Activated CD8-positive, alpha-beta memory T cell treated with anti-CD3 and anti-CD28 coated beads for 36 hours (primary cell): ENCODE measurements at regions not wholly inside any gene's neighbourhood (a gene's known extent, or its start where the extent isn't known, plus 50 kb on each side); places are given as distances from the start of the nearest gene placed in this dataset.

Source experiments
- CTCF ChIA-PET: fragments of 350-600 bp; sonication (Branson Sonifier 250); formaldehyde crosslinking; loops from one replicate; lab custom pipeline; 2021; ENCODE audit warnings: antibody characterized with exemption; lab: Charles Lee
- POLR2A ChIA-PET: fragments of 350-600 bp; sonication (Branson Sonifier 250); formaldehyde crosslinking; loops from one replicate; lab custom pipeline; 2021; ENCODE audit warnings: antibody characterized with exemption; lab: Charles Lee

DNA sequence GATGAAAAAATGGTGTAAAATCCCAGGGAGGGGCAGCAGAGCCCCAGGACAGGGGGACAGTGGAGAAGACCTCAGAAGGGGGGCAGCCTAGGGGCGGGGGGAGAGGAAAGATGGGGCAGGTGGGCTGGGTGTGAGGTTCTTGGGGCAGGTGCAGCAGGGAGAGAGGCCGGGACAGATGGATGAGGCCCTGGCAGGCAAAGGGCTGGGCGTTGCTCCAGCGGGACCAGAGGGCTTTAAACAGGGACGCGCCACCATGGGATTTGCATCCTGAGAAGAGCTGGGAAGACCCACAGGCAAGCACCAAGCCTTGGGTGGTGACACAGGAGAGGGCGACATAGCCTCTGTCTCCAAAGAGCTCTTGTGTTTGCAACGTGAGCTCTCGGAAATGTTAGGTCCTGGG is 1342.8 kb downstream of the TBC1D22A start:
- ChIA-PET POLR2A (no interaction called here), CTCF (interaction anchor here (1.7 kb wide), 1 partner anchor 10 kb away, joined by 5 read pairs; no protein-coding TSS in a partner anchor)

DNA sequence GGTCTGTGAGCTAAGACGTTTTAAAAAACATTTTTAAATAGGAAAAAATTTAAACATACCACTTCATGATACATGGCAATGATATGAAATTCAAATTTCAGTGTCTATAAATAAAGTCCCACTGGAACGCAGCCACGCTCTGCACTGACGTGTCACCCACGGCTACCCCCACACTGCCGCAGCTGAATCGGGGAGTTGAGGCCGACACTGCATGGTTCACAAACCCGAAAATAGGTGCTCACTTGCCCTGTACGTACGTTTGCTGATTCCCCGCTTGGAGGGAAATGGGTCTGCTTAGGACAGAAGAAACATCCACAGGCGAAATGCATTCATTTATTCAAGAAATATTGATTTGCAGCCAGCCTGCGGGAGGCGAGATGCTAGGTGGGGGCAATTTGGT is 1342.3 kb downstream of the TBC1D22A start:
- ChIA-PET CTCF (interaction anchor here (1.7 kb wide), 1 partner anchor 11 kb away, joined by 5 read pairs; no protein-coding TSS in a partner anchor), POLR2A (no interaction called here)

DNA sequence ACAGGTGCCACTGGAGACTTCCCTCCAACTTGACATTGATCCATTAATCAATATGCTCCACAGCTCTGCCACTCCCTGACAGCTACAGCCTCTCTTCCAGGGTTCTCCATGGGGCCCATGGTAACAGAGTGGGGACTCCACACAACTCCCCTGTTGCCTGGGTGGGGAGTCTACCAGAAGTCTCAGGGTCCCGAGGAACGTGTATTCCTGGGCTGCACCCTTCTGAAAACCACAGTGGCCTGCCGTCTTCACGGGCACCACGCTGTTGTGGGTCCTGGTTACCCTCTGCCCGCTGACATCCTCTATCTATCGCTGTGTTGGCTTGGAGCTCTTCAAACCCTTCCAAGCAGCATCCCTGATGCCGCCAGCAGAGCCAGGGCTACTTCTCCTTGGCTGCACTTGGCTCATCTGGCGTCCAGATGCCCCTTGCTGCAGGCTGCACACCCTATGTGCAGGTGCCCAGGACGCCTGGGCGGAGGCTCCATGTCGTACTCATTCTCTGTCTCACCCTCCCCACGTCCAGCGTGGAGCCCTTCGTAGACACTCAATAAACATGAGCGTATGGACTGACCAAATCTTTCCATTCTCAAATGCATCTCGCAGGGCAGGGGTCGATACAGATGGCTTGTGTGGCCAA is 1341.8 kb downstream of the TBC1D22A start:
- POLR2A ChIA-PET = no interaction called here

DNA sequence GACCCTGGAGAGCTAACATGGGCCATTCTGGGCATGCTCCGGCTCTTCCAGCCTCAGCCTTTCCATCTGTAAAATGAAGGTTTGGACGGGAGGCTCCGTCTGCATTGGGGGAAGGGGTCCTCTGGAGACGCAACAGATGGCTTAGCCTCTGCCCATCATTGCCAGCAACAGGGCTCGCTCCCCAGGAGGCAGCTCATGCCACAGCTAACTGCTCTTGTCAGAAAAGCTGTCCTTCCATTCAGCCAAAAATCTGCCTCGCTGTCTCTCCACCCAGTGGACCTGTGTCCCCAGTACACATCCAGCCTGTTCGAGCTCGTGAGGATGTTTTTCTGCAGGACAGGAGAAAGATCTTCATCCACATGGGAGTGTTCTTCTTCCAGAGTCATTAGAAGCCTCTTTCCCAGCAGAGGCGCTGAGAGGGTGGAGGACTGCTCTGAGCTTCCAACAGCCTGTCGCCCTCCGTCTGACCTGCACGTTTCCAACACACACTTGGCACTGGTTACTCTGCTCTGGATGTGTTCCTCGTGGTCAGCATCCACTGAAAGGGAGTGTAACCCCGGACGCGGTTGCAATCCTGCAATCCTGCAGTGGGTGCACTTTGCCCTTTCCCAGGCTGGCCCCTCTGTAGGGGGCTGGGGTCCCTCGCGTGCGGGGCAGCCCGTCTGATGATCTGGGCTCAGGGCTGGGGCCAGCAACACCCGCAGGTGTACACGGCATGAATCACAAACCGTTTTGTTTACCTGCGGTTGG is 1340.9 kb downstream of the TBC1D22A start:
- CTCF ChIA-PET = no interaction called here

More for the DNA sequence above, 1341.8 kb downstream of the TBC1D22A start:
- CTCF ChIA-PET = interaction anchor here (1.7 kb wide), 1 partner anchor 11 kb away, joined by 5 read pairs; no protein-coding TSS in a partner anchor

DNA sequence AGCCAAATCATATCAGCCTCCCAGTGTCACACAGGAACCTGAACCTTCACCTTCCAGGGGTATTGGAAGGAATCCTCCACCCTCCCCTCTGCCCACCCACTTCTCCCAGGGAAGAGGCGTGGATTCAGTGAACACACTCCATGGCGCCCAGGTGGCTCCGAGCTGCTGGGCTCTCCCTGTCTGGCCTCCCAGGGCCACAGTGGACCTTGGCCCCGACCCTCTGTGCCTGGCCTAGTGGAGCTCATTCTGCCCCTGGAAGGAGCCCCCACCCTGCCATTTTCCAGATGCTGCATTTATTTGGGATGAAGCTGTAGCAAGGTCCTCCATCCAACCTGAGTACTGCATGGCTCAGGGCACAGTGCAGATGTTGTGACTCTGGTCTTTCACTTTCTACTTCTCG is 1340.1 kb downstream of the TBC1D22A start:
- ChIA-PET POLR2A (no interaction called here), CTCF (no interaction called here)

More for the DNA sequence above, 1340.9 kb downstream of the TBC1D22A start:
- POLR2A ChIA-PET = no interaction called here

DNA sequence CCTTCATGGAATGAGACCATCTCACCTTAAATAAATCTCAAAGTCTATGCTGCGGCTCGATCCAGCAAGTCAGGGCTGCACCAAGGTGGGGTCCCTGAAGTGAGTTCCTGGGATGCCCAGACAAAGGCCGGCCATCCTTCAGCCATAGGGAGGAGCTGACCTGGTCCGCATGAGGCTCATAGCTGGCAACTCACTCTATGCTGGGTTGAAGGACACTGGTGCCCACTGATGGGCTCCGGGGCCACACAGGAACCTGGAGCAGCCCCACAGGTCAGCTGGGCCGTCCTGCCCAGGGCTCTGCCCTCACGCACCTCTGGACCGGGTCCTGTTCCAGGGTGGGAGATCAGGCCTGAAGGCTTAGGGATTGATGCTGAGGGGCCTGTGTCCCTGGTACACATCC is 1339.3 kb downstream of the TBC1D22A start:
- POLR2A ChIA-PET = no interaction called here

DNA sequence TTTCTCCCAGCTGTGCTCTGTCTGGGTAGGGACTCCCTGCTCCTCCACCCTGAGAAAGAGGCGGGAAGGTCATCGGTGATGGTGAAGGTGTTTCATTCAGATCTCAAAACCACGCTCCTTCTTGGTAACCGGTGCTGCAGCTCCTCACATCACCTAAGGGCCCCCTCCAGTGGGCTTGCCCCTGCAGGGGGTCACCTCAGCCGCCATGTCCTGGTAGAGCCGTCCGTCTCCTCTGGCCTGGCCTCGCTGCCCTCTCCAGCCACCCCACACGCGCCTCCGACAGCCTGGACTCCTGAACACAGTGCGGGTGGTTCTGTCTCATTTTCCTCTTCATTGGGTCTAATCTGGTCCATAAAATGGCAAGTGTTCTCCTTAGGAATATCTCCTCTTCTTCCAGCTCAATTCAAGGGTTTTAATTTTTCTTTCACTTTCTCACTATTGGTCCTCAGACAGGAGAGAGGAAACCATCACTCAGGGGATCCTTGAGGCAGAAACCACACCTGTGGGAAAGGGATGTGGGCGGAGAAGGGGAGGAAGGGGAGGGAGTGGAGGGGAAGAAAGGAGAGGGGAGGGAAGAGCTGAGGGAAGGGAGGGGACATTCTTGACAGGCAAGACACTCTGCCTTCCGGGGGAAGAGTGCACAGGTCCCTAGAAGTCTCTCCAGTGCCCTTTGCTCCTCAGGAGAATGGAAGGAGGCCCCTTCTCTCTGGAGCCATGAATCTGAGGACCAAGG is 1338.4 kb downstream of the TBC1D22A start:
- POLR2A ChIA-PET = no interaction called here

More for the DNA sequence above, 1339.3 kb downstream of the TBC1D22A start:
- CTCF ChIA-PET = no interaction called here

DNA sequence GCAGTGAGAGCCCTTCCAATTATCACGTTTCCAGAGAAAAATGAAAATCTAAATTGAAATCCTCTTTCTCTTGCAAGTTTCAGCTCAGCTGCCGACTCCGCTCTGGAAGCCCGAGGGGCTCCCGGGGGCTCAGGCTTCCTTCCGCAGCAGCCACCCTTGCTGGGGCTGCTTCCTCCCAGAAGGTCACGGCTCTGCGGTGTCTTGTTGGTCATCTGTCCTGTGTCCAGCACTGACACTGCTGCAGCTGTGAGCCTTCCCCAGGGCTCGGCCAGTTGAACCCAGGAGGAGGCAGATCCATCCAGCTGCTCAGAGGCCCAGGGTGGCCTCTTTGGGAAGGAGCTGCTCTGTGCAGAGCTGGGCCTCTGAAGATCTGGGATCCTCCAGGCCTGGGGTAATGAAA is 1337.2 kb downstream of the TBC1D22A start:
- ChIA-PET CTCF (no interaction called here), POLR2A (no interaction called here)

More for the DNA sequence above, 1338.4 kb downstream of the TBC1D22A start:
- CTCF ChIA-PET = no interaction called here

DNA sequence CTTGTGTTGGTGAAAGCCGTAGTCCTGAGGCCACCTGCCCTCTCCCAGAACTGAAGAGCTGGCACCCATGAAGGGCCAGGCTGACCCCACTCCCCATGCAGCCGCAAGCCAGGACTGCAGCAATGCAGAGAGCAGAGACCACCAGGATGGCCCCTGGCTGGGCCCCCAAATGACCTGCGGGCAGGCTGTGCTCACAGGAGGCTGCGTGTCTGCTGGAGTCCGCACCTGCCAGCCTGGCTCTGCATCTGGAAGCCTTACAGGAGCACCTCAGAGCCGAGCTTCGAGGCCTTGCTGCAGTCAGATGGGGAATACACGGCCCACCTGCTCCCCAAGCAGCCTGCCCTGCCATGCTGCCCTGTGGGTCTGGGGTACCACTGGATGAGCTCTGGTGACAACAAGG is 1336.8 kb downstream of the TBC1D22A start:
- CTCF ChIA-PET = no interaction called here

DNA sequence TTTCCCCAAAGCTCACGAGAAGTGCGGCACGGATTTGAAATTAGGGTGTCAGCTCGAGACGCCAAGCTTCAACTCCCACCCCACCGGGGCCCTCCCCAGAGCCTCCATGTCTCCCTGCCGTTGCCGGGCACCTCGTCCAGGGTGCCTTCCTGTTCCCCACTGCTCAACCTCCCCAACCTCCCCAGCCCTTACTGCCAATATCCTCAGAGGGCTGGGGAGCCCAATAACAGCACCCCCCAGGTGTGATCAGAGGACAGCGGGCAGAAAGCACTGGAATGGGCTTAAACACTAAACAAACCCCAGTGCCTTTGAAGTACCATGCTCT is 1336.4 kb downstream of the TBC1D22A start:
- POLR2A ChIA-PET = no interaction called here
- CTCF ChIA-PET = no interaction called here

More for the DNA sequence above, 1336.8 kb downstream of the TBC1D22A start:
- POLR2A ChIA-PET = no interaction called here

DNA sequence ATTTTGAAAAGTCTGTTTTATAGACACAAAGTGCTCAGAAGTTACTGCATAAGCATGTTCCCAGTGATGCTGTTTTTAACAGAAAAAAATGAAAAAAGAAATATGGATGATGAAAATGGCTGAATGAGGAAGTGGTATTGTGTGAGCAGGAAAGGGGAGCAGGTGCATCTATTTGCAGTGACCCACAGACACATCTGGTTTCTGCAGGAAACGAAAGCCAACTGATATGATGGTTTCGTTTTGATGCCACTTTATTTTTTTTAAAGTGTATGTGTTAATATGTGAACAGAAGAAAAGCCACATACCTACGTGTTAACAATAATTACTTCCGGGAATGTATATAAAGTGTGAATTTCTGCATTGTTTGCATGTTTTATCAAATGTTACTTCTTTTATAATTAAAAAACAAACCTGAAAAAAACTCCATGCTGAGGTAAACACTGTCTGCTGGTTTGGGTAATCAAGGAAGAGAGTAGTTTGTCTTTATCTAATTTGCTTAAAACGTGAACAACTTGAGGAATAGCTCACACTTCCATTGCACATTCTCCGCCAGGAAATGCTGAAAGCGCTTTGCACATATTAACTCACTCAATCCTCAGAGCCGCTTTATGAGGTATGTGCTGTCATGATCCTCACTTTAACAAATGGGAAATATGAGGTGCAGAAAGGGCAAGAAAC is 1335.9 kb downstream of the TBC1D22A start:
- POLR2A ChIA-PET = no interaction called here
- CTCF ChIA-PET = no interaction called here

DNA sequence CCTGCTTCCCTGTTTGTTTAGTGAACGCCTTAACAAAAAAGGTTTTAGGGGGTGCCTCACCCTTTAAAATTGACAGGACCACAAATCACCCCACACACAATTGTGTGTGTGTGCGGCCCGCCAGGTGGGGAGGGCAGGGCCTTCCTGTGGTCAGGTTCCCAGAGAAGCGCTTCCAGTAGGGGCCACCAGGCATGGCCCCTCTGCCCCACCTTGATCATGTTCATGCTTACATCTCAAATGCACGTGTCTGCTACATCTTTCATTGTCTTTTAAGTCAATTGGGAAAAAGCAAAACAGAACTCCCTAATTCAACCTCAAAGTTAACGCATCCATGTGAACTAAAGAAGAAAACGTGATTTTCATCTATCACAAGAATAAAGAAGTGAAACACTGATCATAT is 1335.3 kb downstream of the TBC1D22A start:
- ChIA-PET POLR2A (no interaction called here), CTCF (no interaction called here)

DNA sequence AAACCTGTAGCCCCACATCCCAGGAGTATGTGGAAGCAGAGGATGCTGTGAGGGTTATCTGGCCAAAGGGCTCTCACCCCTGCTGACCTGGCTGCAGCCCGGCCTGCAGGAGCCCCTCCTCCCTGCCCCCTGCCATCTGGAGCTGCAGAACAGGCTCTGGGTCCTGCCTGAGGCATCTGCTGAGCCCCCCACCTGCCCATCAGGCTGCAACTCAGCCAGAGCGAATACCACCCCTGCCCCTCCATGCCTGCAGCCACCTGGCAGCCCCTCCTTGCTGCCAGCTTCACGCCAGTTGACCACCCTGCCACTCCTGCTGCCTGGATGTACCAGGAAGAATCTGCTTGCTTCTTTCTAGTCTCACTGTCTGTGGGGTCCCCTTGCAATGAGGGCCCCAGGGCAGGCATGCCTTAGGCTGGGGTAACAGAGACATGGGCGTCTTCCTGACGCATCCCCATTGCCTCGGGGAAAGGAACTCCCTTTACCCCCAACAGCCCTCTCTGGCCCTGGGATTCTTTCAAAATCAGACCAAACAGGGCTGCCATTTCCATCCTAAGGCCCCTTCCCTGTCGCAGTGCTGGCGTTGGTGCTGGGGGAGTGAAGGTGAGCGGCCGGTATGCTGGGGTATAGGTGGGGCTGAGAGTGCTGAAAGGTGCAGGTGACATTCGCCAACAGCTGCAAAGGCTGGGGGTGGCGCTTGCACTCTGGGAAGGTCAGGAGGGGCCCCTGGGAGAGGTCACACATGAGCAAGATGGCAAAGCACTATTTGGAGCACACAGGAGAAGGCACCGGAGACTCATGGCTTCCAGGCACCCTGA is 1334.6 kb downstream of the TBC1D22A start:
- ChIA-PET CTCF (no interaction called here), POLR2A (no interaction called here)

DNA sequence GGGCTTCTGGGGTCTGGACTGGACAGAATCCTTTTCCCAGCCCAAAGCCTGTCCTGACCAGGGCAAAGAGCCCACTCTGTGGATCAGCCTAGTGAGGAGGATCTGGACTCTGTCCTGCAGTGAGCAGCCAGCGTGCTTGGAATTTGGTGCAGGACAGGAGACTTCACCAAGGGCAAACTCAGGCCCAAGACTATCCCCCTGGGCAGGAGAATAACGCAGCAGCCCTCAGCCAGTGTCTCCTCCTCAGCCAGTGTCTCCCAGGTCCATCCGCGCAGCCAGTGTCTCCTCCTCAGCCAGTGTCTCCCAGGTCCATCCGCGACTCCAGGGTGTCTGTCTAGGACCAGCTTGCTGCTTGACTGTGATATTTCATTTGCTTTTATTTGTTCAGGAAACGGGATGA is 1334.0 kb downstream of the TBC1D22A start:
- ChIA-PET POLR2A (no interaction called here), CTCF (no interaction called here)

DNA sequence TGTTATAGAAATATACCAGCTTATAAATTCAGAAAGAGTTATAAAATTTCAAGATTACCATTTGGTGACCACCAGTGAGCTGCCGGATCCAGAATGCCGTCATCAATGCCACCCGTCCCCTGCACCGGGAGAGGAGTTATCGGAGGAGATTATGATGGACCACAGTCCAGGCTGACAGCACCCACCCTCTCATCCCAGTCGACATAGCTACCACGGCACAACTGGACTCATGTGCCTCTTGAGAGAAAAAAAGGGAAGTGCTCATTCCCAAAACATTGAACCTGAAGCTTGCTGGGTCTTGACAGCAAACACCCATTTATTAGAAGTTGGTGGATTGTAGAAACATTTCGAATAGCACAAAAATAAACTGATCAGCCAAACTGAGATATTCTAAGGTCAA is 1331.5 kb downstream of the TBC1D22A start:
- CTCF ChIA-PET = no interaction called here
- POLR2A ChIA-PET = no interaction called here

DNA sequence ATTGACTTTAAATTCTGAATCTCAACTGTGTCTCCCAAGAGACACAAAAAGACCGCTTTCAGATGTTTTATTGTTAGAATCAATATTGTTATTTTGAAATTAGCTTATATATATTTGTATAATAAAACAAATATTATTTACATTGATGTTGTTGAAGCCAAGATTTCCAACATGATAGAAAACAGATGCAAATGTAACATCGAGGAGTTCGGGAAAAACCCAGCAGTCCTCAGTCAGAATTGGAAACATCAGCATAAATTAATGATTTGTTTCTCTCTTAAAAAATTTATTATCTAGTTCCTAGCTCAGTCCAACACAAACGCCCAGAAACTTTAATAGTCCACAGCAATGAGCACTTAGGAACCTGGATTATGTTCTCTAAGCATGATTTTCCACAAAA is 1330.4 kb downstream of the TBC1D22A start:
- ChIA-PET POLR2A (no interaction called here), CTCF (no interaction called here)

DNA sequence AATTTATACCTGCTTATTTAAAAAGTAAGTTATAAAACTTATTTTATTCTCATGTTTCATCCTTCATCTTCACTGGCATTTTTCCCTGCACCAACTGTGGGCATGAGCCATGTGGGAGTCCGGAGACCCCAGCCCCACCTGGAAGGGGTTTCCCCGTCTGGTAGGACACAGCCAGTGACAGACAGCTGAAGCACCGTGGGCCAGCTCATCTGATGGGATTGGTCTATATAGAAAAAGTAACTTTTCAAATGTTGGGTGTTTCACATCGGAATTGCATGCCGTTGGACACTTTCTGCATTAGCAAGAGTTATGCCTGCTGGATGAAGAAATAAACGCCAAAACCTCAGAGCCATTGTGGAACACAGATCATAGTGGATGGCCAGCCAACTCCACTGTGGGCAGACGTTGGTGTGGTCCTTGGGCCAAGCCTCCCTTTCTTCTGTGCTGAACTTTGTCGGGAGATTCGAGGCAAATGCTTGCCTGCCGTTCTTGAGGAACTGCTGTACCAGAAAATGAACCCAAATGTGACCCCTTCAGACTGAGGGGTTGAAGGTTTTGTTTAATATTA is 1329.3 kb downstream of the TBC1D22A start:
- ChIA-PET CTCF (no interaction called here), POLR2A (no interaction called here)

DNA sequence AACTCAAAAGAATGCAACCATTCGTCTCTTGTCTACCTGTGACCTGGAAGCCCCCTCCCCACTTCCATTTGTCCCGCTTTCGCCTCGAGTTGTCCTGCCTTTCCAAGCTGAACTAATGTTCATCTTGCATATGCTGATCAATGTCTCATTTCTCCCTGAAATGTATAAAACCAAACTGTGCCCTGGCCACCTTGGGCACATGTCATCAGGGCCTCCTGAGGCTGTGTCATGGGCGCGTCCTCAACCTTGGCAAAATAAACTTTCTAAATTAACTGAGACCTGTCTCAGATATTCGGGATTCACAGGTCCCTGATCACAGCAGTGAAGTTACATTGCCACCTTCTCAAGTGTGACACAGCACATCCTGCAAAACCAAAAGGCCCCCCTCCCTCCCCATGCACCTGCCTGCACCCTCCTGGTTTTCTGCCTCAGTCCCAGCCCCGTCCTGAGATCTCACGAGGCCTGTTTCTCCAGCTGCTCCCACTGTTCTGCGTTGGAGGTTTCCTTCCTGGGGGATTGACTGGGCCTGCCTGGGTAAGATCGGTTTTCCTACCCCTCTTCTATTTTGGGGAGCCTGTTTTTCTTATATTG is 1328.7 kb downstream of the TBC1D22A start:
- CTCF ChIA-PET = no interaction called here
- POLR2A ChIA-PET = no interaction called here

DNA sequence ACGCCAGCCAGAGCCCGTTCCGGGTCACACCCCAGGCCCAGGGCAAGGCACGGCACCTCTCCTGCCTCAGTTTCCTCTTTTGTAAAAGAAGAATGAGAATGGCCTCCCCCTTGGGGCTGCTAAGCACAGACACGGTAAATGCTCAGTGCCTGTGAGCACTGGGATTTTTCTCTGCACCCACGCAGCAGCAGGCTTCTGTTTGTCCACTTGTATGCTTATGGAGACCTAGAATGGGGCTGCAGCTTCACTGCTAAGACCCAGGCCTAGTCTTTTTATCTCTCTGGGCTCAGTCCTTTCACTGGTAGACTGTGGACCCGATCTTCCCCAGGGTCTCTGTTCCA is 1327.9 kb downstream of the TBC1D22A start:
- CTCF ChIA-PET = no interaction called here
- POLR2A ChIA-PET = no interaction called here
